ENCODE measurements at regions not wholly inside any gene's neighbourhood (a gene's known extent, or its start where the extent isn't known, plus 50 kb on each side); places are given as distances from the start of the nearest gene placed in this dataset.

DNA sequence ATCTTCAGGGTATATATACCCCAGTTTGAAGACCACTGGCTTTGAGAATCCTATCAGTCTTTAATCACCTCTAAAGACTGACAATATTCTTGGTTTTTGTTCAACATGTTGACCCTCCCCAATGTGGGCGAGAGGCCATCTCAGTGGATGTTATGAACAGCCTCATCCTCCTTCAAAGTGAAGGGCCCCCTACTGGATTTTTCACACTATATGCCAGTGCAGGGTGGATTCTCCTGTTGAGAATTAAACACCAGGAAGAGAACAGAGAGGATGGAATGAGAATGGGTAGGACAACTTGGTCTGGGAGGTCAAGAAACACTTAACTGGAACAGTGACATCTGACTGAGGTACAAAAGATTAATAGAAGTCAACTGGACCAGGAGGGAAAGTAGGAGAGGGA lies 327.1 kb downstream of the MAFB start:
- Histone ChIP-seq H3K9me3 (ENCODE audit: insufficient read depth, low read length) (no peaks in the 10 kb centered on the region; the same call in 1 of the 2 replicates), H3K9ac (ENCODE audit: low read length) (no peak overlapping the region), H3K27ac (ENCODE audit: low read length) (no peak overlapping the region)

DNA sequence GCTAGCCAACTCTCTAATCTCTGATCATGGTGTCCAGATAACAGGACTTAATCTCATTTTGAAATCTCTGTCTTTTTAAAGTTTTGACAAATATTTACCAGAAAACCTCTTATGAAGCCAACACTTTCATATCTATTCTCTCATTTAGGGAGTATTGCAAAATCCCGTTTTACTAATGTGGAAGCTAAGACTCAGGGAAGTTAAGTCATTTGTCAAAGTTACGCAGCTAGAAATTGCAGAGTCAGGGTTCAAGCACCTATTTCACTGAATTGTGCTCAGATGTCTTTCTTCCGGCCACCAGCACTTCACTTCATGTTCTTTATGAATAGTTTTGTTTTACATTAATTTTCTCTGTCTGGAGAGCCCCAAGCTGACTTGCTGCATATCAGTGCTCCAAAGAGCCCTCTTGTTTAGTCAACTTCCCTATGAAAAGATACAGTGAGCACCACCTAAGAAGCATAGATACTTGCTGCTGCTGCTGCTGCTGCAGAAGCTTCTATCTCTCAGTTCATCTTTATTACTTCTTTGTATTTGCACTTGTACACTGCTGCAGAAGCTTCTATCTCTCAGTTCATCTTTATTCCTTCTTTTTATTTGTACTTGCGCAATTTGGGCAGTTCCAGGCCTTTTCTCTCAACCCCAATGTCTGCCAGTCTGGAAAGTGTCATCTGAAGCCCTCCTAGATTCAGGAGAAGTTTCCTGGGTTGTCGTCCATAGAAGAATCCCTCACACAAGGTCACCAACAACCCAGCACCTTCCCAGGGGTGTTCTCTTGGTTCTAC lies 329.7 kb downstream of the MAFB start:
- Histone ChIP-seq H3K27me3 (ENCODE audit: low read depth, low read length) (peaks cover 62% of the 10 kb centered on the region), H2AFZ (ENCODE audit: low read depth, low read length) (no peak overlapping the region), H3K27ac (ENCODE audit: low read length) (no peak overlapping the region), H4K20me1 (ENCODE audit: insufficient read depth, low read length) (no peaks in the 10 kb centered on the region), H3K9ac (ENCODE audit: low read length) (no peak overlapping the region), H3K4me3 (ENCODE audit: low read length) (no peak overlapping the region), H3K36me3 (replicated peaks; ENCODE audit: low read depth, low read length) (no peaks in the 10 kb centered on the region), H3K9me3 (ENCODE audit: insufficient read depth, low read length) (no peaks in the 10 kb centered on the region; the same call in 1 of the 2 replicates), H3K79me2 (ENCODE audit: low read length) (no peaks in the 10 kb centered on the region), H3K4me2 (ENCODE audit: low read length) (no peak overlapping the region), H3K4me1 (ENCODE audit: low read length) (peaks cover 10% of the 10 kb centered on the region)
- TF ChIP-seq, protein P1, sequence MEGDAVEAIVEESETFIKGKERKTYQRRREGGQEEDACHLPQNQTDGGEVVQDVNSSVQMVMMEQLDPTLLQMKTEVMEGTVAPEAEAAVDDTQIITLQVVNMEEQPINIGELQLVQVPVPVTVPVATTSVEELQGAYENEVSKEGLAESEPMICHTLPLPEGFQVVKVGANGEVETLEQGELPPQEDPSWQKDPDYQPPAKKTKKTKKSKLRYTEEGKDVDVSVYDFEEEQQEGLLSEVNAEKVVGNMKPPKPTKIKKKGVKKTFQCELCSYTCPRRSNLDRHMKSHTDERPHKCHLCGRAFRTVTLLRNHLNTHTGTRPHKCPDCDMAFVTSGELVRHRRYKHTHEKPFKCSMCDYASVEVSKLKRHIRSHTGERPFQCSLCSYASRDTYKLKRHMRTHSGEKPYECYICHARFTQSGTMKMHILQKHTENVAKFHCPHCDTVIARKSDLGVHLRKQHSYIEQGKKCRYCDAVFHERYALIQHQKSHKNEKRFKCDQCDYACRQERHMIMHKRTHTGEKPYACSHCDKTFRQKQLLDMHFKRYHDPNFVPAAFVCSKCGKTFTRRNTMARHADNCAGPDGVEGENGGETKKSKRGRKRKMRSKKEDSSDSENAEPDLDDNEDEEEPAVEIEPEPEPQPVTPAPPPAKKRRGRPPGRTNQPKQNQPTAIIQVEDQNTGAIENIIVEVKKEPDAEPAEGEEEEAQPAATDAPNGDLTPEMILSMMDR (IDR thresholded peaks at IDR 0.05; ENCODE audit: low read depth, low read length), result no peak
- no peak for TF ChIP-seq EZH2phosphoT487 (IDR thresholded peaks at IDR 0.05; ENCODE audit: low read depth)

More for the DNA sequence above, 327.1 kb downstream of the MAFB start:
- no peak for TF ChIP-seq EZH2phosphoT487 (IDR thresholded peaks at IDR 0.05; ENCODE audit: low read depth)
- no peaks in the 10 kb centered on the region for H3K79me2 ChIP-seq (ENCODE audit: low read length)
- peaks cover 12% of the 10 kb centered on the region for H3K4me1 ChIP-seq (ENCODE audit: low read length)
- no peak overlapping the region for H3K4me3 ChIP-seq (ENCODE audit: low read length)
- H3K4me2 ChIP-seq (ENCODE audit: low read length), result no peak overlapping the region
- H3K27me3 ChIP-seq (ENCODE audit: low read depth, low read length), result peaks cover 39% of the 10 kb centered on the region
- H2AFZ ChIP-seq (ENCODE audit: low read depth, low read length), result no peak overlapping the region
- H3K36me3 ChIP-seq (replicated peaks; ENCODE audit: low read depth, low read length), result no peaks in the 10 kb centered on the region
- no peaks in the 10 kb centered on the region for H4K20me1 ChIP-seq (ENCODE audit: insufficient read depth, low read length)

DNA sequence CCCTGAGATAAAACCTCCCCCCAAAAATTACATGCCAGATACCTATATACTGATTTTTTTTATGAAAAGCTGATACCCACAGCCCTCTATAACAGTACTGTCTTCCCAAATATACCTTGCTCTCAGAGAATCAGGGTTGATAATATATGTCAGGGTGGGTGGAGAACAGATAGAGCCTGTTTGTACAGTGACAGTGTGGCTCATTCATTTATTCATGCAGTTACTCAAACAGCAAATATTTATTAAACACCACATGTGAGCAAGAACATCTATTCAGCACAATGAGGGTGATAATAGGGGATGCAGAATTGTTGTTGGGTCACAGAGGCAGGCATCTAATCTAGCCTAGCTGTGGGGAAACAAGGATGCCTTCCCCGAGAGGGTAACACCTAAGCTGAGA lies 334.2 kb downstream of the MAFB start:
- no peaks in the 10 kb centered on the region for H3K9me3 ChIP-seq (ENCODE audit: insufficient read depth, low read length)
- H4K20me1 ChIP-seq (ENCODE audit: insufficient read depth, low read length), result no peaks in the 10 kb centered on the region
- H3K9ac ChIP-seq (ENCODE audit: low read length), result no peak overlapping the region
- H3K27me3 ChIP-seq (ENCODE audit: low read depth, low read length), result peaks cover 43% of the 10 kb centered on the region
- no peak overlapping the region for H3K27ac ChIP-seq (ENCODE audit: low read length)
- H3K4me2 ChIP-seq (ENCODE audit: low read length), result no peak overlapping the region
- H3K4me3 ChIP-seq (ENCODE audit: low read length), result no peak overlapping the region
- no peak overlapping the region for H2AFZ ChIP-seq (ENCODE audit: low read depth, low read length)
- H3K4me1 ChIP-seq (ENCODE audit: low read length), result no peaks in the 10 kb centered on the region
- TF ChIP-seq, protein P1 (IDR thresholded peaks at IDR 0.05; ENCODE audit: low read depth, low read length), result no peak
- no peak for TF ChIP-seq EZH2phosphoT487 (IDR thresholded peaks at IDR 0.05; ENCODE audit: low read depth)
- no peaks in the 10 kb centered on the region for H3K36me3 ChIP-seq (replicated peaks; ENCODE audit: low read depth, low read length)
- H3K79me2 ChIP-seq (ENCODE audit: low read length), result no peaks in the 10 kb centered on the region

DNA sequence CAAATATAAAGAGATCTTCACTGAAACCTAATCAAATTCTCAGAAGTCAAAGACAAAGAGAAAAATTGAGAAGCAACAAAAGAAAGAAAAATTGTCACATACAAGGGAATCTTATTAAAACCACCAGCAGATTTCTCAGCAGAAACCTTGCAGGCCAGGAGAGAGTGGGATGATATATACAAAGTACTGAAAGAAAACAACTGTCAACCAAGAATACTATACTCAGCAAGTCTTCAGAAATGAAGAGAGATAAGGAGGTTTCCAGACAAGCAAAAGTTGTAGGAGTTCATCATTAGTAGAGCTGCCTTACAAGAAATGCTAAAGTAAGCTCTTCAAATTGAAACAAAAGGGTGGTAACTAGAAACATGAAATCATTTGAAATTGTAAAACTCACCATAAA lies 345.6 kb downstream of the MAFB start:
- no peak overlapping the region for H3K4me2 ChIP-seq (ENCODE audit: low read length)
- no peak overlapping the region for H2AFZ ChIP-seq (ENCODE audit: low read depth, low read length)
- no peak overlapping the region for H3K9ac ChIP-seq (ENCODE audit: low read length)
- peaks cover 20% of the 10 kb centered on the region for H3K9me3 ChIP-seq (ENCODE audit: insufficient read depth, low read length)
- no peak overlapping the region for H3K27ac ChIP-seq (ENCODE audit: low read length)
- no peak overlapping the region for H3K4me3 ChIP-seq (ENCODE audit: low read length)
- no peaks in the 10 kb centered on the region for H3K36me3 ChIP-seq (replicated peaks; ENCODE audit: low read depth, low read length)
- H3K79me2 ChIP-seq (ENCODE audit: low read length), result no peaks in the 10 kb centered on the region
- H3K27me3 ChIP-seq (ENCODE audit: low read depth, low read length), result peaks cover 17% of the 10 kb centered on the region; the same call in 1 of the 2 replicates
- no peaks in the 10 kb centered on the region for H3K4me1 ChIP-seq (ENCODE audit: low read length)
- no peak for TF ChIP-seq EZH2phosphoT487 (IDR thresholded peaks at IDR 0.05; ENCODE audit: low read depth)
- TF ChIP-seq, protein P1 (IDR thresholded peaks at IDR 0.05; ENCODE audit: low read depth, low read length), result no peak
- H4K20me1 ChIP-seq (ENCODE audit: insufficient read depth, low read length), result no peaks in the 10 kb centered on the region
